Adrenal gland (tissue), 9 donors: ENCODE measurements at regions not wholly inside any gene's neighbourhood (a gene's known extent, or its start where the extent isn't known, plus 50 kb on each side); places are given as distances from the start of the nearest gene placed in this dataset.

ENCODE experiments used
- DNase-seq, 7 donors: peaks; one replicate each; pipeline ENCODE4 v3.0.0-alpha.2; 2019 to 2020
- H3K27ac ChIP-seq, 5 donors: fragments of 200-600 bp; sonication (generic) in 4 of 5; 1 replicate in 3 of 5; 2 replicates in 2 of 5; pipeline versions ENCODE4 v1.5.1 to v1.8.0; 2016 to 2020; ENCODE audit warnings: mild to moderate bottlenecking in 1 of 5
- H3K27me3 ChIP-seq: fragments of 200-600 bp; 2 replicates; pipeline ENCODE4 v1.8.0; 2021
- H3K36me3 ChIP-seq, 2 donors: fragments of 200-600 bp; replicated peaks in 1 of 2; 1 replicate in 1 of 2; 2 replicates in 1 of 2; pipeline versions ENCODE4 v1.5.1 to v1.8.0; 2018 to 2022
- H3K4me1 ChIP-seq, 2 donors: fragments of 200-600 bp; replicated peaks in 1 of 2; 1 replicate in 1 of 2; 2 replicates in 1 of 2; pipeline versions ENCODE4 v1.5.1 to v1.8.0; 2018 to 2021
- H3K4me3 ChIP-seq, 4 donors: fragments of 200-600 bp; sonication (generic) in 3 of 4; one replicate each; pipeline ENCODE4 v1.5.1; 2016 to 2018
- H3K9me3 ChIP-seq, 3 donors: fragments of 200-600 bp; sonication (generic) in 1 of 3; replicated peaks in 1 of 3; 1 replicate in 2 of 3; 2 replicates in 1 of 3; pipeline versions ENCODE4 v1.5.1 to v1.8.0; 2016 to 2021
- CTCF ChIP-seq, 6 experiments: fragments of 450-650 bp in 4 of 6; fragments of 200-600 bp in 2 of 6; sonication (generic) in 1 of 6; IDR thresholded peaks; 1 replicate in 5 of 6; 2 replicates in 1 of 6; pipeline versions ENCODE4 v1.5.1 to v1.8.0; 2016 to 2021; ENCODE audit warnings: antibody characterized with exemption in 6 of 6, mild to moderate bottlenecking in 2 of 6, moderate library complexity in 1 of 6
- POLR2A ChIP-seq, 2 donors: fragments of 450-650 bp; IDR thresholded peaks; one replicate each; pipeline ENCODE4 v1.6.1; 2017; ENCODE audit warnings: antibody characterized with exemption in 2 of 2, mild to moderate bottlenecking in 2 of 2, moderate library complexity in 1 of 2
- WGBS, 4 donors: extraction: QIAGEN DNeasy Blood & Tissue Kit in 2 of 4; methylation state at CpG; one replicate each; pipeline versions ENCODE4 v1.1.5 to v1.1.7; 2013 to 2017; 5-methylcytosine and 5-hydroxymethylcytosine counted together
- intact Hi-C, 2 donors: fragments of 100-400 bp; cut with DNase I; formaldehyde crosslinking; loops; one replicate each; pipeline versions ENCODE4 v1.14.1 to v1.15.0; 2022 to 2023
- donor health status: healthy with polysubstance abuse.
- donor health status: Bipolar disorder and iron deficiency.
- donor health status: DM: yes; HTN: yes; CAD: no.
- donor health status: DM: no; HTN: no; CAD: no.
- donor health status: DM: no; HTN: no; CAD: no.

DNA sequence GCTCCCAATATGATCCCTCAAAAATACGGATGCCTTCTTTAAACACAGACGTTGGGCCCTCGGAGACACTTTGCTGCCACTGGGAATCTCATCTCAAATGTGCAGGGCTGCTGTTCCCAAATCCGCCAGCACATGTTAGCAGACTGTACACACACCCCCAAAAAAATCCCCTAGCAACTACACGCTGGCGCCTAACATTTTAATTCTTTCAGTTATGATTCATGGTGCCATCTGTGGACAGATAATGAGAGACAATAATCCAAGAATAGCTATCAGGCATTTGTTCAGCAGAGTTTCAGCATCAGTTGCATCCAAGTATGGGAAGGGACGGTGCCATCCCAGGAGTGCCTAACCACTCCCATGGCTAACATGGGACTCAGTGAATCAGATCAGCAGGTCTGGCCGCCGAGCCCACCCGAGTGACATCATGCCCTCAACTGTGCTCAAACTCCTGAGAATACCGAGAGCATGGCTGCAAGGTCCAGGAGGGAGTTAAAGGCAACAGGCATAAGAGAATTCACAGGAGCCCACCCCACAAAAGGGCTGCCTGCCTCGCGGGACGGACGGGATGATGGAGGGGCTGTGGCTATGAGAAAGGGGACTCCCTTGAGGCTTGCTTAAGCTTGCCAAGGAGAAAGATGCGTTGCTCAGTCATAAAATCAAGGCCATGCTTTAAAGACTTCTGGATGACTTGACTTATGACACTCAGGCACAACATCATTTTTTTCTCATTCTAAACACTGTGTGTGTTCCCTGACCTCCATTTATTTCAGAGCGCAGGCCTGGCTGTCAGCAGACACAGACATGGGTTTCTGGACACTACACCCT, 337.0 kb downstream of the SHANK2 start:
- no peak overlapping the region for H3K27ac ChIP-seq
- intact Hi-C loops, result no loop called here
- 63 to 70% (median 67%) methylated on average over 17 of the region's 17 CpGs for WGBS, 4 donors
- TF ChIP-seq POLR2A (IDR thresholded peaks at IDR 0.05), result no peak
- no peak for TF ChIP-seq CTCF (IDR thresholded peaks at IDR 0.05)
- H3K36me3 ChIP-seq, result no peaks in the 10 kb centered on the region
- no peaks in the 10 kb centered on the region for H3K4me1 ChIP-seq
- no peak for DNase-seq
- no peaks in the 10 kb centered on the region for H3K27me3 ChIP-seq
- no peak overlapping the region for H3K4me3 ChIP-seq
- no peaks in the 10 kb centered on the region for H3K9me3 ChIP-seq

DNA sequence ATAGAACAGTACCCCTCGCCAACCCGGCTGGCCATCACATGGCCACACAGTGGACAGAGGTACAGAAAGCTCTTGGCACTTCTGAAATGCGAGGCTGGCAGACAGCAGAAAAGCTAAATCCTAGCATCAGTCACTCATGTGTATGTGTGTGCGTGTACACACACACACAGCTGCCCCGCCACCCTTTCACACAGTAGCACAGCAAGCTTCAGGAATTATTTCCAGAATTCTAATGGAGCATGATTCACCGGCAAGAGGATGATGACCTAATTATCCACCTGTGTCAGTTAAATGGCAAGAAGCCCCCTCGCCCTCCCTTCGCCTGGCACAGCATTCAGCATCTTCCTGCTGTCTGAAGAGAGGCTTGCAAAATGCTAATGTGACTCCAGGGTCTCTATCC, 336.0 kb downstream of the SHANK2 start:
- intact Hi-C loops, result no loop called here
- Histone ChIP-seq H3K4me1 (no peaks in the 10 kb centered on the region), H3K36me3 (no peaks in the 10 kb centered on the region), H3K9me3 (peaks cover 0 to 4% (median 0%) of the 10 kb centered on the region in 3 donors), H3K27ac (no peak overlapping the region), H3K27me3 (no peaks in the 10 kb centered on the region), H3K4me3 (no peak overlapping the region)
- DNase-seq, result no peak
- TF ChIP-seq POLR2A (IDR thresholded peaks at IDR 0.05) (no peak), CTCF (IDR thresholded peaks at IDR 0.05) (no peak)
- WGBS, 4 donors, result 89 to 92% (median 90%) methylated on average over 8 of the region's 8 CpGs

DNA sequence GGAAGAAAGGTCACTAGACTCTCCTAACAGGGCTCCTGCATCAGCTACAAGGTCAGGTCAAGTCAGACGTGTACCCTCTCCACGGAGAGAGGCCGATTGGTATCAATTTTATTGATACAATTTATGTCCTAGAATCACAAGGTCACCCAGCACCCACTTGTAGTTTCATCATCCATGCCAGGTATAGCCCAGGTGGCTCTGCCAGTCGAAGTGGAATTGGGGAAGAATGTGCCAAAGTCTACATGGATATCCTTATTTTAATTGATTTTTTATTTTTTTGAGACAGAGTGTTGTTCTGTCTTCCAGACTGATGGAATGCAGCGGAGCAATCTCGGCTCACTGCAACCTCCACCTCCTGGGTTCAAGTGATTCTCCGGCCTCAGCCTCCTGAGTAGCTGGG, 334.1 kb downstream of the SHANK2 start:
- Histone ChIP-seq H3K4me1 (no peaks in the 10 kb centered on the region), H3K27me3 (no peaks in the 10 kb centered on the region), H3K9me3 (peaks cover 0 to 4% (median 4%) of the 10 kb centered on the region in 3 donors), H3K4me3 (no peak overlapping the region), H3K36me3 (no peaks in the 10 kb centered on the region), H3K27ac (no peak overlapping the region)
- 53 to 65% (median 57%) methylated on average over 7 of the region's 7 CpGs for WGBS, 4 donors
- intact Hi-C loops, result no loop called here
- no peak for TF ChIP-seq CTCF (IDR thresholded peaks at IDR 0.05)
- TF ChIP-seq POLR2A (IDR thresholded peaks at IDR 0.05), result no peak
- no peak for DNase-seq

- Histone ChIP-seq H3K9me3 (peaks cover 0 to 4% (median 4%) of the 10 kb centered on the region in 3 donors), H3K27ac (no peak overlapping the region), H3K36me3 (no peaks in the 10 kb centered on the region), H3K27me3 (no peaks in the 10 kb centered on the region), H3K4me1 (no peaks in the 10 kb centered on the region), H3K4me3 (no peak overlapping the region)
- TF ChIP-seq CTCF (IDR thresholded peaks at IDR 0.05), result no peak
- TF ChIP-seq POLR2A (IDR thresholded peaks at IDR 0.05), result no peak
- intact Hi-C loops, result no loop called here
- 91 to 93% (median 91%) methylated on average over 4 of the region's 4 CpGs for WGBS, 4 donors
- no peak for DNase-seq
Observed at GRCh38 chr11:70921804-70922203, 330.6 kb downstream of the SHANK2 start.
